ENCODE measurements at regions not wholly inside any gene's neighbourhood (a gene's known extent, or its start where the extent isn't known, plus 50 kb on each side); places are given as distances from the start of the nearest gene placed in this dataset.

DNA sequence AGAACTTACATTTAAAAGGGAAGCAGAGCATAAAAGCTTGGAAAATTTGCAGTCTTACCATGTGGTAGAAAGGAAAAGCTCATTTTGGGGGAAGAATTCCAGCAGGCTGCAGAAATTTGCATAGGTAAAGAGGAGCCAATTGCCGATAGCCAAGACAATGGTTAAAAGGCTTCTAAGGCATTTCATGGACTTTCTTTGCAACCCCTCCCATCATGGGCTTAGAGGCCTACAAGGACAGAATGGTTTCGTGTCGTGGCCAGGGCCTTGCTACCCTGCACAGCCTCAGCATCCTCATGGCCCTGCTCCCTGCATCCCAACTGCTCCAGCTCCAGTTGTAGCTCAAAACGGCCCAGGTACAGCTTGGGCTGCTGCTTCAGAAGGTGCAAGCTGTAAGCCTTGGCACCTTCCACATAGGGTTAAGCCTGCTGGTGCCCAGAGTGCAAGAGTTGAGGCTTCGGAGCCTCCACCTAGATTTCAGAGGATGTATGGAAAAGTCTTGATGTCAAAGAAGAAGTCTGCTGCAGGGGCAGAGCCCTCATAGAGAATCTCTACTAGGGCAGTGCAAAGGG, 420.3 kb downstream of the PCDH17 start:
- TF ChIP-seq, protein P1, sequence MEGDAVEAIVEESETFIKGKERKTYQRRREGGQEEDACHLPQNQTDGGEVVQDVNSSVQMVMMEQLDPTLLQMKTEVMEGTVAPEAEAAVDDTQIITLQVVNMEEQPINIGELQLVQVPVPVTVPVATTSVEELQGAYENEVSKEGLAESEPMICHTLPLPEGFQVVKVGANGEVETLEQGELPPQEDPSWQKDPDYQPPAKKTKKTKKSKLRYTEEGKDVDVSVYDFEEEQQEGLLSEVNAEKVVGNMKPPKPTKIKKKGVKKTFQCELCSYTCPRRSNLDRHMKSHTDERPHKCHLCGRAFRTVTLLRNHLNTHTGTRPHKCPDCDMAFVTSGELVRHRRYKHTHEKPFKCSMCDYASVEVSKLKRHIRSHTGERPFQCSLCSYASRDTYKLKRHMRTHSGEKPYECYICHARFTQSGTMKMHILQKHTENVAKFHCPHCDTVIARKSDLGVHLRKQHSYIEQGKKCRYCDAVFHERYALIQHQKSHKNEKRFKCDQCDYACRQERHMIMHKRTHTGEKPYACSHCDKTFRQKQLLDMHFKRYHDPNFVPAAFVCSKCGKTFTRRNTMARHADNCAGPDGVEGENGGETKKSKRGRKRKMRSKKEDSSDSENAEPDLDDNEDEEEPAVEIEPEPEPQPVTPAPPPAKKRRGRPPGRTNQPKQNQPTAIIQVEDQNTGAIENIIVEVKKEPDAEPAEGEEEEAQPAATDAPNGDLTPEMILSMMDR (IDR thresholded peaks at IDR 0.05; ENCODE audit: low read depth, low read length): no peak
- Histone ChIP-seq H3K9me3 (no peaks in the 10 kb centered on the region), H3K27me3 (no peaks in the 10 kb centered on the region), H3K4me1 (no peaks in the 10 kb centered on the region), H3K4me3 (ENCODE audit: low read depth, low read length) (no peak overlapping the region), H3K36me3 (no peaks in the 10 kb centered on the region)
- no peak for DNase-seq

DNA sequence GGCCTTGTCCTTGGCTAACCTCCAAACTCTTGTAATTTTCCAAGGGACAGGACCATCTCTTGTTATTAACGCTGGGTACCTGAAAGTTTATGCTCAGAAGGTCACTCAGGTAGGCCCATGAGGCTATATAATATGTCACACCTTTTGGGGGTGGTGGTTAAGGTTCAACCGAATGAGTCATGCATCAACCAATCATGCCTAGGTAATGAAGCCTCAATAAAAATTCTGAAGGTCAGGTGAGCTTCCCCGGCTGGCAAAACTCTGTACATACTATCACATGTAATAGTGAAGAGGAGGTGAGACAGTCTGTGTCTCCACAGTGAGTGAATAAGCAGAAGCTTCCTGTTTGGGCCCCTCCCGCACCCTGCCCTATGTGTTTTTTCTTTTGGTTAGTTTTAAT, 424.9 kb downstream of the PCDH17 start:
- Histone ChIP-seq H3K9me3 (no peaks in the 10 kb centered on the region), H3K4me1 (no peaks in the 10 kb centered on the region), H3K4me3 (ENCODE audit: low read depth, low read length) (no peak overlapping the region), H3K27me3 (no peaks in the 10 kb centered on the region), H3K36me3 (no peaks in the 10 kb centered on the region)
- TF ChIP-seq, protein P1 (IDR thresholded peaks at IDR 0.05; ENCODE audit: low read depth, low read length): no peak
- DNase-seq: no peak

DNA sequence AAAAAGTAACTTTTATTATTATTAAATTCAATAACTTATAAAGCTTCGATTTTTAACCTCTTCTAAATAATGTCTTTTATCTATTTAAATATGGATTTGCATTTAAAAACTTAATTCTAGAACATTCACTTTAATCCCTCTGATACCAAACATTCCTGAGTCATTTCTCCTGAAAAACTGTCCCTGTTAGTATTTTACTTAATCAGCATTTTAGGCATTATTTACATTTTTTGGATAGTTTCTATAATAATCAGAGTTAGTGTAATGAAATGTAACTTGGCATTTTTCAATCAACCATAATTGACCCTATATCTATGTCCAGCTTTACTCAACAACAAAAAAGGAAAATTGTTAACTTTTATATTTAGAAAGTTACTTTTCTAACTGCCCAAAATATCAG, 428.1 kb downstream of the PCDH17 start:
- DNase-seq: no peak
- TF ChIP-seq, protein P1 (IDR thresholded peaks at IDR 0.05; ENCODE audit: low read depth, low read length): no peak
- Histone ChIP-seq H3K4me1 (no peaks in the 10 kb centered on the region), H3K4me3 (ENCODE audit: low read depth, low read length) (no peak overlapping the region), H3K27me3 (no peaks in the 10 kb centered on the region), H3K9me3 (no peaks in the 10 kb centered on the region), H3K36me3 (no peaks in the 10 kb centered on the region)

DNA sequence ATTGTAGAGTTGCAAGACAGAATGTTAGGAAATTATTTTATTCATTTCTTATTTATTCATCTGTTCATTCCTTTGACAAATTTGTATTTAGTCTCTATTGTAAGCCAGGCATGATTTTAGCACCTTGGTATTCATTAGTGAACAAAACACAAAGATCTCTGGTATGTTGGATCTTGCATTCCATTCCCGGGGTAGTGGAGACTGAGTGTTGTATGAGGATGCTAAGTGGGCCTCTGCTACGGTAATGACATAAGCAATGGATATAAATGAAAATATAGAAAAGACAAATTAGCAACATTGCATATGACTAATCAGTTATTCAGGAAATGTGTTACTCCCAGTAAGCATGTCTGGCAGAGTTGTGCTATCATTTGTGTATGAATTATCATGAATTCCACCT, 449.3 kb downstream of the PCDH17 start:
- no peak for DNase-seq
- no peaks in the 10 kb centered on the region for H3K27me3 ChIP-seq
- H3K4me3 ChIP-seq (ENCODE audit: low read depth, low read length): no peak overlapping the region
- H3K4me1 ChIP-seq: no peaks in the 10 kb centered on the region
- H3K9me3 ChIP-seq: no peaks in the 10 kb centered on the region
- TF ChIP-seq, protein P1 (IDR thresholded peaks at IDR 0.05; ENCODE audit: low read depth, low read length): no peak
- no peaks in the 10 kb centered on the region for H3K36me3 ChIP-seq

DNA sequence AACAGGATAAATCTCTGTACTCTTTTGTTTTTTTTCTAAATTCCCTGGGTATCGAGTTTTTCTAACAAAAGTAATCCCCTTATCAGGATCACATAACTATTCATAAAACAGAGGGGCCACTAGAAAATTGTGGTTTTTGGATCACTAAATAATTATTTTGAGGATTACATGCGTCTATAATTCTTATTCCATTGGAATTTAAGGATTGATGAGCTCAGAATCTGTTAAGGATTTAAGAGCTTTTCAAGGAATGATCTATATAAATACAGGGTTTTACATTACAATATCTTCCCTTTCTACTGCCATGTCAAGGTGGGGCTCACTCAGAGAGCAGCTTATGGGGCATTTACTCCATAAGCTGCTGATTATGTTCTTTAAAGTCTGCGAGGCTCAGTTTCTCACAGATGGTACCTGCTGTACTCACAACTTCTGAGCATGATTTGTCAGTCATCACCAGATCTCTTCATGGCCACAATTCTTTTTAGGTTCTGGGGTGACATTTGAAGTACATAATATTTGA, 449.8 kb downstream of the PCDH17 start:
- no peak overlapping the region for H3K4me3 ChIP-seq (ENCODE audit: low read depth, low read length)
- no peaks in the 10 kb centered on the region for H3K36me3 ChIP-seq
- DNase-seq: no peak
- no peaks in the 10 kb centered on the region for H3K27me3 ChIP-seq
- H3K9me3 ChIP-seq: no peaks in the 10 kb centered on the region
- H3K4me1 ChIP-seq: no peaks in the 10 kb centered on the region
- TF ChIP-seq, protein P1 (IDR thresholded peaks at IDR 0.05; ENCODE audit: low read depth, low read length): no peak

DNA sequence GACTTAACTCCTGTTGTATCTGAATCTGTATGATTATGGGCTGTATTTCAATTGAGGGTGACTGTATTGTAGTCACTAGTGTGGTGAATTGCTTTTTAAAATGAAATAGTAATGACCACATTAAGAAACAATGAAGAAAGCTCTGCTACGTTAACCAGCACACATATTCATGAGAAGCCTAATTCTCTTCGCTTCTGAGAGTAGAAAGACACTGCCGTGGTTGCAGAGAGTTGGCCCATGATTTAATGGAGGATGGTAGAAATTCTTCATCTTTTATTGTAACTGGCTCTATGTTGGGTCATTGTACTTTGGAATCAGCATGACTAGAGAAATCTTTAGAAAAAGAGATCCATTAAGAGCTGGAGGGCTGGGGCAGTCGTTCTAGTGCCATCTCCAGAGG, 451.5 kb downstream of the PCDH17 start:
- no peaks in the 10 kb centered on the region for H3K27me3 ChIP-seq
- no peak for DNase-seq
- TF ChIP-seq, protein P1 (IDR thresholded peaks at IDR 0.05; ENCODE audit: low read depth, low read length): no peak
- H3K36me3 ChIP-seq: no peaks in the 10 kb centered on the region
- H3K4me1 ChIP-seq: no peaks in the 10 kb centered on the region
- H3K9me3 ChIP-seq: no peaks in the 10 kb centered on the region
- no peak overlapping the region for H3K4me3 ChIP-seq (ENCODE audit: low read depth, low read length)

Measured in BE2C (cell line).